ENCODE measurements at regions not wholly inside any gene's neighbourhood (a gene's known extent, or its start where the extent isn't known, plus 50 kb on each side); places are given as distances from the start of the nearest gene placed in this dataset.

- Histone ChIP-seq H3K9me3 (no peaks in the 10 kb centered on the region), H3K4me1 (no peaks in the 10 kb centered on the region), H3K36me3 (ENCODE audit: low read depth, missing control alignments) (no peaks in the 10 kb centered on the region), H3K27ac (no peak overlapping the region), H3K27me3 (no peaks in the 10 kb centered on the region), H3K4me3 (no peak overlapping the region)
- TF ChIP-seq POLR2A (IDR thresholded peaks at IDR 0.05) = no peak
- TF ChIP-seq CTCF (IDR thresholded peaks at IDR 0.05) = no peak
- 81 to 82% methylated on average over 14 of the region's 14 CpGs for WGBS, 2 donors
- intact Hi-C loops (cut with DNase I; ENCODE audit: low total_unique reads) = no loop called here
- no peak for DNase-seq
Measured at GRCh38 chr1:5385096-5385799, 607.0 kb downstream of the NPHP4 start.

- 77 to 80% methylated on average over 7 of the region's 7 CpGs for WGBS, 2 donors
- no peak for DNase-seq
- H3K27ac ChIP-seq = no peak overlapping the region
- H3K4me1 ChIP-seq = no peaks in the 10 kb centered on the region
- intact Hi-C loops (cut with DNase I; ENCODE audit: low total_unique reads) = no loop called here
- no peak overlapping the region for H3K4me3 ChIP-seq
- H3K36me3 ChIP-seq (ENCODE audit: low read depth, missing control alignments) = no peaks in the 10 kb centered on the region
- TF ChIP-seq CTCF (IDR thresholded peaks at IDR 0.05) (no peak), POLR2A (IDR thresholded peaks at IDR 0.05) (no peak)
- H3K9me3 ChIP-seq = no peaks in the 10 kb centered on the region
- no peaks in the 10 kb centered on the region for H3K27me3 ChIP-seq
Measured at GRCh38 chr1:5381491-5381890, 610.7 kb downstream of the NPHP4 start.

GRCh38 chr1:5379176-5379759, 613.0 kb downstream of the NPHP4 start:
- 92 to 93% methylated on average over 9 to 12 of the region's 12 CpGs for WGBS, 2 donors
- no peaks in the 10 kb centered on the region for H3K36me3 ChIP-seq (ENCODE audit: low read depth, missing control alignments)
- H3K27me3 ChIP-seq = no peaks in the 10 kb centered on the region
- H3K4me3 ChIP-seq = no peak overlapping the region
- intact Hi-C loops (cut with DNase I; ENCODE audit: low total_unique reads) = no loop called here
- H3K4me1 ChIP-seq = no peaks in the 10 kb centered on the region
- no peak for DNase-seq
- no peak overlapping the region for H3K27ac ChIP-seq
- TF ChIP-seq CTCF (IDR thresholded peaks at IDR 0.05) (no peak), POLR2A (IDR thresholded peaks at IDR 0.05) (no peak)
- H3K9me3 ChIP-seq = no peaks in the 10 kb centered on the region

- no peak overlapping the region for H3K4me3 ChIP-seq
- H3K36me3 ChIP-seq (ENCODE audit: low read depth, missing control alignments) = no peaks in the 10 kb centered on the region
- H3K9me3 ChIP-seq = no peaks in the 10 kb centered on the region
- 87 to 90% methylated on average over 6 of the region's 6 CpGs for WGBS, 2 donors
- TF ChIP-seq POLR2A (IDR thresholded peaks at IDR 0.05) = no peak
- no peak for TF ChIP-seq CTCF (IDR thresholded peaks at IDR 0.05)
- intact Hi-C loops (cut with DNase I; ENCODE audit: low total_unique reads) = no loop called here
- DNase-seq = no peak
- no peaks in the 10 kb centered on the region for H3K27me3 ChIP-seq
- no peaks in the 10 kb centered on the region for H3K4me1 ChIP-seq
- H3K27ac ChIP-seq = no peak overlapping the region
Measured at GRCh38 chr1:5376538-5377247, 615.5 kb downstream of the NPHP4 start.
